Peyer's patch (tissue), 4 donors: ENCODE measurements at regions not wholly inside any gene's neighbourhood (a gene's known extent, or its start where the extent isn't known, plus 50 kb on each side); places are given as distances from the start of the nearest gene placed in this dataset.
A peak's percentile ranks its signal among the peaks of the same experiment; 100 is the strongest.

Experiments used
- DNase-seq, 3 donors: peaks; one replicate each; pipeline ENCODE4 v3.0.0-alpha.2; 2017 to 2019
- H3K27ac ChIP-seq, 4 donors: fragments of 200-600 bp; sonication (generic); one replicate each; pipeline ENCODE4 v1.5.1; 2016 to 2019
- H3K27me3 ChIP-seq, 2 donors: fragments of 200-600 bp; sonication (generic); one replicate each; pipeline ENCODE4 v1.5.1; 2019
- H3K36me3 ChIP-seq, 3 donors: fragments of 200-600 bp; sonication (generic); one replicate each; pipeline ENCODE4 v1.5.1; 2016 to 2019
- H3K4me1 ChIP-seq, 4 donors: fragments of 200-600 bp; sonication (generic); one replicate each; pipeline ENCODE4 v1.5.1; 2016 to 2019
- H3K4me3 ChIP-seq, 4 donors: fragments of 200-600 bp; sonication (generic); 1 replicate in 3 of 4; 2 replicates in 1 of 4; pipeline ENCODE4 v1.5.1; 2016 to 2019; ENCODE audit warnings: mild to moderate bottlenecking in 1 of 4
- H3K9me3 ChIP-seq, 4 donors: fragments of 200-600 bp; sonication (generic); one replicate each; pipeline ENCODE4 v1.5.1; 2016 to 2019; ENCODE audit warnings: mild to moderate bottlenecking in 1 of 4
- CTCF ChIP-seq, 6 experiments: fragments of 450-650 bp in 4 of 6; fragments of 200-600 bp in 2 of 6; sonication (generic) in 1 of 6; IDR thresholded peaks; one replicate each; pipeline ENCODE4 v1.5.1; 2017 to 2019; ENCODE audit warnings: antibody characterized with exemption in 6 of 6, mild to moderate bottlenecking in 3 of 6, moderate library complexity in 1 of 6
- POLR2A ChIP-seq, 2 donors: fragments of 450-650 bp; IDR thresholded peaks; one replicate each; pipeline ENCODE4 v1.5.1; 2017; ENCODE audit warnings: antibody characterized with exemption in 2 of 2, mild to moderate bottlenecking in 2 of 2, moderate library complexity in 2 of 2

GRCh38 chr4:77385124-77385969 lies 220.3 kb upstream of the CXCL13 start:
- no peak overlapping the region for H3K4me3 ChIP-seq
- no peaks in the 10 kb centered on the region for H3K36me3 ChIP-seq
- H3K27ac ChIP-seq, result no peak overlapping the region
- TF ChIP-seq POLR2A (IDR thresholded peaks at IDR 0.05) (no peak), CTCF (IDR thresholded peaks at IDR 0.05) (peak; percentile 47 to 92 (median 83))
- H3K4me1 ChIP-seq, result no peaks in the 10 kb centered on the region
- no peaks in the 10 kb centered on the region for H3K27me3 ChIP-seq
- H3K9me3 ChIP-seq, result no peaks in the 10 kb centered on the region
- peak; percentile 30 to 85 (median 60) for DNase-seq

GRCh38 chr4:77393996-77394395 lies 211.6 kb upstream of the CXCL13 start:
- Histone ChIP-seq H3K4me1 (peaks cover 0 to 5% (median 0%) of the 10 kb centered on the region in 4 donors), H3K27me3 (no peaks in the 10 kb centered on the region), H3K4me3 (no peak overlapping the region), H3K27ac (no peak overlapping the region), H3K36me3 (no peaks in the 10 kb centered on the region), H3K9me3 (no peaks in the 10 kb centered on the region)
- TF ChIP-seq CTCF (IDR thresholded peaks at IDR 0.05) (no peak), POLR2A (IDR thresholded peaks at IDR 0.05) (no peak)
- DNase-seq, result no peak

- no peak overlapping the region for H3K27ac ChIP-seq
- H3K27me3 ChIP-seq, result no peaks in the 10 kb centered on the region
- no peak overlapping the region for H3K4me3 ChIP-seq
- no peak for DNase-seq
- peaks cover 0 to 5% (median 0%) of the 10 kb centered on the region in 4 donors for H3K4me1 ChIP-seq
- TF ChIP-seq CTCF (IDR thresholded peaks at IDR 0.05) (no peak), POLR2A (IDR thresholded peaks at IDR 0.05) (no peak)
- no peaks in the 10 kb centered on the region for H3K9me3 ChIP-seq
- no peaks in the 10 kb centered on the region for H3K36me3 ChIP-seq
These were observed 210.1 kb upstream of the CXCL13 start for GRCh38 chr4:77395481-77395880.

- H3K27ac ChIP-seq, result no peak overlapping the region
- no peak for TF ChIP-seq CTCF (IDR thresholded peaks at IDR 0.05)
- no peak for TF ChIP-seq POLR2A (IDR thresholded peaks at IDR 0.05)
- H3K27me3 ChIP-seq, result no peaks in the 10 kb centered on the region
- no peaks in the 10 kb centered on the region for H3K9me3 ChIP-seq
- no peak for DNase-seq
- H3K4me1 ChIP-seq, result peaks cover 0 to 5% (median 0%) of the 10 kb centered on the region in 4 donors
- no peaks in the 10 kb centered on the region for H3K36me3 ChIP-seq
- no peak overlapping the region for H3K4me3 ChIP-seq
These were observed 207.4 kb upstream of the CXCL13 start for GRCh38 chr4:77398256-77398655.

- peak in 1 of 3 donors; percentile 63 for DNase-seq
- no peak overlapping the region for H3K27ac ChIP-seq
- H3K4me3 ChIP-seq, result no peak overlapping the region
- H3K9me3 ChIP-seq, result no peaks in the 10 kb centered on the region
- H3K27me3 ChIP-seq, result no peaks in the 10 kb centered on the region
- TF ChIP-seq CTCF (IDR thresholded peaks at IDR 0.05) (no peak), POLR2A (IDR thresholded peaks at IDR 0.05) (no peak)
- no peaks in the 10 kb centered on the region for H3K36me3 ChIP-seq
- peaks cover 0 to 5% (median 0%) of the 10 kb centered on the region in 4 donors for H3K4me1 ChIP-seq
These were observed 205.8 kb upstream of the CXCL13 start for GRCh38 chr4:77399831-77400230.
